NCI-H748 treated with DMSO at 0.1 percent for 48 hours (cell line): ENCODE measurements at regions not wholly inside any gene's neighbourhood (a gene's known extent, or its start where the extent isn't known, plus 50 kb on each side); places are given as distances from the start of the nearest gene placed in this dataset.

Experiments used
- DNase-seq: peaks from one replicate; lab custom pipeline; 2025; lab: John Stamatoyannopoulos, UW

GRCh38 chr2:104635608-104636007, 218.3 kb upstream of the POU3F3 start:
- DNase-seq: no peak

GRCh38 chr2:104638190-104638858, 215.6 kb upstream of the POU3F3 start:
- no peak for DNase-seq

GRCh38 chr2:104638859-104639202, 215.1 kb upstream of the POU3F3 start:
- no peak for DNase-seq

- DNase-seq: no peak
Observed at GRCh38 chr2:104641786-104642185, 212.1 kb upstream of the POU3F3 start.

GRCh38 chr2:104648376-104648775, 205.5 kb upstream of the POU3F3 start:
- no peak for DNase-seq

GRCh38 chr2:104649866-104650265, 204.0 kb upstream of the POU3F3 start:
- no peak for DNase-seq

- DNase-seq: no peak
Observed at GRCh38 chr2:104650405-104650996, 203.4 kb upstream of the POU3F3 start.

GRCh38 chr2:104654811-104655210, 199.1 kb upstream of the POU3F3 start:
- no peak for DNase-seq

- DNase-seq: no peak
Observed at GRCh38 chr2:104656571-104657163, 197.2 kb upstream of the POU3F3 start.

GRCh38 chr2:104658144-104658835, 195.6 kb upstream of the POU3F3 start:
- no peak for DNase-seq

- no peak for DNase-seq
Observed at GRCh38 chr2:104658904-104659591, 194.9 kb upstream of the POU3F3 start.

- no peak for DNase-seq
Observed at GRCh38 chr2:104660991-104661390, 192.9 kb upstream of the POU3F3 start.

- DNase-seq: no peak
Observed at GRCh38 chr2:104664672-104665071, 189.2 kb upstream of the POU3F3 start.

GRCh38 chr2:104668631-104669030, 185.3 kb upstream of the POU3F3 start:
- no peak for DNase-seq

- DNase-seq: no peak
Observed at GRCh38 chr2:104673225-104673624, 180.7 kb upstream of the POU3F3 start.

- no peak for DNase-seq
Observed at GRCh38 chr2:104678181-104678580, 175.7 kb upstream of the POU3F3 start.

- DNase-seq: no peak
Observed at GRCh38 chr2:104685591-104685990, 168.3 kb upstream of the POU3F3 start.

GRCh38 chr2:104687147-104687546, 166.8 kb upstream of the POU3F3 start:
- DNase-seq: no peak

GRCh38 chr2:104690255-104690984, 163.5 kb upstream of the POU3F3 start:
- DNase-seq: peak; percentile 36

- DNase-seq: no peak
Observed at GRCh38 chr2:104698276-104698675, 155.6 kb upstream of the POU3F3 start.

- peak; percentile 21 for DNase-seq
Observed at GRCh38 chr2:104701411-104701911, 152.5 kb upstream of the POU3F3 start.
